HepG2 (cell line): ENCODE measurements at regions not wholly inside any gene's neighbourhood (a gene's known extent, or its start where the extent isn't known, plus 50 kb on each side); places are given as distances from the start of the nearest gene placed in this dataset.

Experiments
- FOXC1 ChIP-seq: sonication (generic); formaldehyde crosslinking; IDR thresholded peaks from 2 replicates; pipeline ENCODE4 v1.8.0; 2022; ENCODE audit warnings: mild to moderate bottlenecking, missing genetic modification reagents, borderline replicate concordance
- FOXO1 ChIP-seq: sonication (generic); formaldehyde crosslinking; IDR thresholded peaks from 2 replicates; pipeline ENCODE4 v1.4.0; 2020; ENCODE audit warnings: missing genetic modification reagents
- HNRNPL ChIP-seq: fragments of 200-400 bp; formaldehyde crosslinking; IDR thresholded peaks from 2 replicates; pipeline ENCODE4 v1.6.1; 2017; ENCODE audit warnings: mild to moderate bottlenecking, low read depth, low read length
- KMT2A ChIP-seq: sonication (generic); formaldehyde crosslinking; IDR thresholded peaks from 2 replicates; pipeline ENCODE4 v1.4.0; 2020; ENCODE audit warnings: missing genetic modification reagents
- MLXIP ChIP-seq: sonication (generic); formaldehyde crosslinking; IDR thresholded peaks from 2 replicates; pipeline ENCODE4 v1.9.0; 2021; ENCODE audit warnings: missing genetic modification reagents, borderline replicate concordance
- POLR2AphosphoS5 ChIP-seq: IDR thresholded peaks from 2 replicates; pipeline ENCODE4 v1.6.1; 2012; ENCODE audit warnings: low read depth, low read length
- PRDM15 ChIP-seq: sonication (generic); formaldehyde crosslinking; IDR thresholded peaks from 2 replicates; pipeline ENCODE4 v1.4.0; 2020; ENCODE audit warnings: missing genetic modification reagents
- SP5 ChIP-seq: IDR thresholded peaks from 2 replicates; pipeline ENCODE4 v1.6.1; 2016; ENCODE audit warnings: low read depth, borderline replicate concordance
- U2AF2 ChIP-seq: fragments of 200-400 bp; formaldehyde crosslinking; IDR thresholded peaks from 2 replicates; pipeline ENCODE4 v1.6.1; 2017; ENCODE audit warnings: low read depth, mild to moderate bottlenecking, low read length
- ZFY ChIP-seq: sonication (generic); formaldehyde crosslinking; IDR thresholded peaks from 2 replicates; pipeline ENCODE4 v1.4.0; 2020; ENCODE audit warnings: missing genetic modification reagents
- ZNF318 ChIP-seq: sonication (generic); formaldehyde crosslinking; IDR thresholded peaks from 2 replicates; pipeline ENCODE4 v1.4.0; 2020; ENCODE audit warnings: mild to moderate bottlenecking, missing genetic modification reagents
- ZNF615 ChIP-seq: sonication (generic); formaldehyde crosslinking; IDR thresholded peaks from 2 replicates; pipeline ENCODE4 v1.5.0; 2020; ENCODE audit warnings: mild to moderate bottlenecking, missing genetic modification reagents, borderline replicate concordance

GRCh38 chr17:72556944-72557826 is 436.4 kb downstream of the SOX9 start (continued):
- TF ChIP-seq ZNF318 = 0 out of 2 replicates have a peak, but pooled peaks have one; percentile 42
- 0 out of 2 replicates have a peak, but pooled peaks have one; percentile 24 for TF ChIP-seq FOXO1 (CRISPR knock-in tag)
- TF ChIP-seq U2AF2 = no peak
- no peak for TF ChIP-seq PRDM15 (CRISPR knock-in tag)
- no peak for TF ChIP-seq FOXC1 (CRISPR knock-in tag)
- TF ChIP-seq MLXIP (CRISPR knock-in tag) = no peak
- TF ChIP-seq POLR2AphosphoS5 = no peak
- no peak for TF ChIP-seq SP5
- TF ChIP-seq ZNF615 (CRISPR knock-in tag) = no peak
- peak; percentile 92 for TF ChIP-seq HNRNPL
- no peak for TF ChIP-seq ZFY (CRISPR knock-in tag)
- 0 out of 2 replicates have a peak, but pooled peaks have one; percentile 39 for TF ChIP-seq KMT2A (CRISPR knock-in tag)
